ENCODE measurements at regions not wholly inside any gene's neighbourhood (a gene's known extent, or its start where the extent isn't known, plus 50 kb on each side); places are given as distances from the start of the nearest gene placed in this dataset.

GRCh38 chr20:16647875-16648597, 74.8 kb upstream of the KIF16B start:
- no peak for TF ChIP-seq CTCF (IDR thresholded peaks at IDR 0.05; ENCODE audit: low read depth, low read length, missing control alignments)
- DNase-seq = no peak
- no peaks in the 10 kb centered on the region for H3K36me3 ChIP-seq (replicated peaks)
- no peak overlapping the region for H3K4me3 ChIP-seq (ENCODE audit: low read depth, low read length)
- H3K27ac ChIP-seq = no peak overlapping the region
- H3K27me3 ChIP-seq (replicated peaks) = no peaks in the 10 kb centered on the region
- in situ Hi-C loops (cut with HindIII; ENCODE audit: low pct_ligation_motif_present, low sequenced_read_pairs) = no loop called here

DNA sequence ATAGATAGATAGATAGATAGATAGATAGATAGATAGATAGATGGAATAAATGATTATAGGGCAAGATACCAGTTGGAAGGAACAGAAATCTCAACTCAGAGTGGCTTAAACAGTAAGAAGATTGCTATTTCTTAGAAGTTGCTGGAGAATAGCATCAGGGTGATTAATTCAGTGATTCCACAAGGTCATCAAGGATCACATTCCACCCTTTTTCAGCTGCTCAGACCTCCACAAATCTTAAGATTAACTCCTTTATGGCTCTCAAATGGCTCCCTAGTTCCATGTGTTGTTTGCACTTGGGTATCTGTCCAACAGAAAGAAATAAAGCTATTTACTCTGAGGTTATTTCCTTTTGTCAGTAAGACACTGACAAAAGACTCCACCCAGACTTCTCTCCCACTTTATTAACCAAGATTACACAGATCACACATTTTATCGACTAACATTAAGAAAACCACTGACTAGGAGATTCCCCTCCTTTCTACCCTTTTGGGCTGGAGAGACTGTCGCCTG, 68.3 kb upstream of the KIF16B start:
- no peak for TF ChIP-seq CTCF (IDR thresholded peaks at IDR 0.05; ENCODE audit: low read depth, low read length, missing control alignments)
- in situ Hi-C loops (cut with HindIII; ENCODE audit: low pct_ligation_motif_present, low sequenced_read_pairs) = no loop called here
- Histone ChIP-seq H3K27me3 (replicated peaks) (no peaks in the 10 kb centered on the region), H3K27ac (no peak overlapping the region), H3K4me3 (ENCODE audit: low read depth, low read length) (no peak overlapping the region), H3K36me3 (replicated peaks) (no peaks in the 10 kb centered on the region)
- DNase-seq = no peak

GRCh38 chr20:16639027-16639941, 66.0 kb upstream of the KIF16B start:
- no peak for TF ChIP-seq CTCF (IDR thresholded peaks at IDR 0.05; ENCODE audit: low read depth, low read length, missing control alignments)
- no peaks in the 10 kb centered on the region for H3K36me3 ChIP-seq (replicated peaks)
- no peak overlapping the region for H3K27ac ChIP-seq
- in situ Hi-C loops (cut with HindIII; ENCODE audit: low pct_ligation_motif_present, low sequenced_read_pairs) = no loop called here
- no peaks in the 10 kb centered on the region for H3K27me3 ChIP-seq (replicated peaks)
- DNase-seq = no peak
- no peak overlapping the region for H3K4me3 ChIP-seq (ENCODE audit: low read depth, low read length)

GRCh38 chr20:16637797-16638196, 64.5 kb upstream of the KIF16B start:
- DNase-seq = no peak
- no peaks in the 10 kb centered on the region for H3K36me3 ChIP-seq (replicated peaks)
- H3K27ac ChIP-seq = no peak overlapping the region
- no peak for TF ChIP-seq CTCF (IDR thresholded peaks at IDR 0.05; ENCODE audit: low read depth, low read length, missing control alignments)
- in situ Hi-C loops (cut with HindIII; ENCODE audit: low pct_ligation_motif_present, low sequenced_read_pairs) = no loop called here
- H3K27me3 ChIP-seq (replicated peaks) = no peaks in the 10 kb centered on the region
- H3K4me3 ChIP-seq (ENCODE audit: low read depth, low read length) = no peak overlapping the region

GRCh38 chr20:16626849-16627248, 53.6 kb upstream of the KIF16B start:
- no peak for TF ChIP-seq CTCF (IDR thresholded peaks at IDR 0.05; ENCODE audit: low read depth, low read length, missing control alignments)
- no peak overlapping the region for H3K27ac ChIP-seq
- H3K4me3 ChIP-seq (ENCODE audit: low read depth, low read length) = no peak overlapping the region
- H3K27me3 ChIP-seq (replicated peaks) = no peaks in the 10 kb centered on the region
- no peak for DNase-seq
- in situ Hi-C loops (cut with HindIII; ENCODE audit: low pct_ligation_motif_present, low sequenced_read_pairs) = no loop called here
- no peaks in the 10 kb centered on the region for H3K36me3 ChIP-seq (replicated peaks)

Data from brain microvascular endothelial cell (primary cell).